ENCODE measurements at regions not wholly inside any gene's neighbourhood (a gene's known extent, or its start where the extent isn't known, plus 50 kb on each side); places are given as distances from the start of the nearest gene placed in this dataset.

GRCh38 chr3:34198309-34198708 lies 399.9 kb downstream of the PDCD6IP start:
- no peak for DNase-seq

GRCh38 chr3:34200576-34200975 lies 402.1 kb downstream of the PDCD6IP start:
- DNase-seq, result no peak

- DNase-seq, result no peak
Measured at GRCh38 chr3:34202975-34203374, 404.5 kb downstream of the PDCD6IP start.

- DNase-seq, result no peak
Measured at GRCh38 chr3:34203386-34203785, 405.0 kb downstream of the PDCD6IP start.

- no peak for DNase-seq
Measured at GRCh38 chr3:34207002-34207401, 408.6 kb downstream of the PDCD6IP start.

GRCh38 chr3:34207806-34208205 lies 409.4 kb downstream of the PDCD6IP start:
- no peak for DNase-seq

GRCh38 chr3:34212175-34212574 lies 413.7 kb downstream of the PDCD6IP start:
- DNase-seq, result no peak

GRCh38 chr3:34212656-34213055 lies 414.2 kb downstream of the PDCD6IP start:
- DNase-seq, result peak in 2 of 3 experiments; percentile 3 to 61

GRCh38 chr3:34213478-34213877 lies 415.0 kb downstream of the PDCD6IP start:
- DNase-seq, result peak in 2 of 3 experiments; percentile 51 to 75

- DNase-seq, result no peak
Measured at GRCh38 chr3:34216711-34217335, 418.4 kb downstream of the PDCD6IP start.

- no peak for DNase-seq
Measured at GRCh38 chr3:34218706-34219385, 420.4 kb downstream of the PDCD6IP start.

- no peak for DNase-seq
Measured at GRCh38 chr3:34219556-34219955, 421.1 kb downstream of the PDCD6IP start.

GRCh38 chr3:34225821-34226366 lies 427.5 kb downstream of the PDCD6IP start:
- DNase-seq, result peak in 1 of 3 experiments; percentile 4

- DNase-seq, result peak; percentile 6 to 51 (median 17)
Measured at GRCh38 chr3:34229876-34230275, 431.4 kb downstream of the PDCD6IP start.

GRCh38 chr3:34235096-34235495 lies 436.7 kb downstream of the PDCD6IP start:
- no peak for DNase-seq

GRCh38 chr3:34237946-34238345 lies 439.5 kb downstream of the PDCD6IP start:
- DNase-seq, result no peak

- no peak for DNase-seq
Measured at GRCh38 chr3:34238407-34238806, 440.0 kb downstream of the PDCD6IP start.

GRCh38 chr3:34239287-34239686 lies 440.9 kb downstream of the PDCD6IP start:
- no peak for DNase-seq

- no peak for DNase-seq
Measured at GRCh38 chr3:34239875-34240274, 441.4 kb downstream of the PDCD6IP start.

GRCh38 chr3:34247401-34247800 lies 449.0 kb downstream of the PDCD6IP start:
- no peak for DNase-seq

- DNase-seq, result peak in 1 of 3 experiments; percentile 6
Measured at GRCh38 chr3:34248352-34248751, 449.9 kb downstream of the PDCD6IP start.

- DNase-seq, result no peak
Measured at GRCh38 chr3:34254285-34254684, 455.9 kb downstream of the PDCD6IP start.

GRCh38 chr3:34256021-34256420 lies 457.6 kb downstream of the PDCD6IP start:
- DNase-seq, result peak; percentile 37 to 72 (median 60)

GRCh38 chr3:34256791-34257190 lies 458.4 kb downstream of the PDCD6IP start:
- DNase-seq, result no peak
